ENCODE measurements at regions not wholly inside any gene's neighbourhood (a gene's known extent, or its start where the extent isn't known, plus 50 kb on each side); places are given as distances from the start of the nearest gene placed in this dataset.
A peak's percentile ranks its signal among the peaks of the same experiment; 100 is the strongest.

- DNase-seq, result peak; percentile 63
These were observed 68.7 kb upstream of the ADAD1 start for GRCh38 chr4:122309988-122310626.

GRCh38 chr4:122313006-122313646 lies 65.7 kb upstream of the ADAD1 start:
- DNase-seq, result no peak

GRCh38 chr4:122326908-122327307 lies 51.9 kb upstream of the ADAD1 start:
- no peak for DNase-seq

GRCh38 chr4:122328893-122329292 lies 49.9 kb upstream of the ADAD1 start:
- no peak for DNase-seq

Measured in hematopoietic multipotent progenitor cell treated with erythropoietin and hydrocortisone succinate and interleukin-3 and kit ligand, for 4 days (in vitro differentiated cells).